ENCODE measurements at regions not wholly inside any gene's neighbourhood (a gene's known extent, or its start where the extent isn't known, plus 50 kb on each side); places are given as distances from the start of the nearest gene placed in this dataset.

DNA sequence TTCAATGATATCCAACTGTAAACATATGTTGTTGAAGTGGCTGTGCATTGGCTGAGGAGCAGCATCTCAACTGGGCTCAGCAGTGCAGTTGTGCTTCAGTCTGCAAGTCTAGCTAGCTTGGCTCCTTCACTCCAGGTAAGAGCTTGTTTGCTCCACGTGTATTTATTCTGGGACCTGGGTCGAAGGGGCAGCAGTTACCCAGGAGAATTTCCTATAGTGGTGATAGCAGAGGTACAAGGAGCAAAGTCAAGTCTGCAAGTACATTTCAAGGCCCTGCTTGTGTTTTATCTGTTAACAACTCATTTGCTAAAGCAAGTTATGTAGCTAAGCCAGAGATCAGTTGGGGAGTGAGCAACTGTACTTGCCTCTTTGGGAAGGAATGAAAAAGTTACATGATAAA lies 286.2 kb upstream of the UMPS start:
- TF ChIP-seq, protein P1, sequence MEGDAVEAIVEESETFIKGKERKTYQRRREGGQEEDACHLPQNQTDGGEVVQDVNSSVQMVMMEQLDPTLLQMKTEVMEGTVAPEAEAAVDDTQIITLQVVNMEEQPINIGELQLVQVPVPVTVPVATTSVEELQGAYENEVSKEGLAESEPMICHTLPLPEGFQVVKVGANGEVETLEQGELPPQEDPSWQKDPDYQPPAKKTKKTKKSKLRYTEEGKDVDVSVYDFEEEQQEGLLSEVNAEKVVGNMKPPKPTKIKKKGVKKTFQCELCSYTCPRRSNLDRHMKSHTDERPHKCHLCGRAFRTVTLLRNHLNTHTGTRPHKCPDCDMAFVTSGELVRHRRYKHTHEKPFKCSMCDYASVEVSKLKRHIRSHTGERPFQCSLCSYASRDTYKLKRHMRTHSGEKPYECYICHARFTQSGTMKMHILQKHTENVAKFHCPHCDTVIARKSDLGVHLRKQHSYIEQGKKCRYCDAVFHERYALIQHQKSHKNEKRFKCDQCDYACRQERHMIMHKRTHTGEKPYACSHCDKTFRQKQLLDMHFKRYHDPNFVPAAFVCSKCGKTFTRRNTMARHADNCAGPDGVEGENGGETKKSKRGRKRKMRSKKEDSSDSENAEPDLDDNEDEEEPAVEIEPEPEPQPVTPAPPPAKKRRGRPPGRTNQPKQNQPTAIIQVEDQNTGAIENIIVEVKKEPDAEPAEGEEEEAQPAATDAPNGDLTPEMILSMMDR (IDR thresholded peaks at IDR 0.05; ENCODE audit: low read depth, low read length) = no peak
- H3K4me3 ChIP-seq (replicated peaks in 1 of 2; ENCODE audit: low read depth in 2 of 2, low read length in 2 of 2) = no peak overlapping the region
- no peak for DNase-seq (ENCODE audit: low read depth in 2 of 2)

GRCh38 chr3:124444896-124445295 lies 285.4 kb upstream of the UMPS start:
- no peak overlapping the region for H3K4me3 ChIP-seq (replicated peaks in 1 of 2; ENCODE audit: low read depth in 2 of 2, low read length in 2 of 2)
- DNase-seq (ENCODE audit: low read depth in 2 of 2) = no peak
- TF ChIP-seq, protein P1 (IDR thresholded peaks at IDR 0.05; ENCODE audit: low read depth, low read length) = no peak

GRCh38 chr3:124447845-124448244 lies 282.4 kb upstream of the UMPS start:
- DNase-seq (ENCODE audit: low read depth in 2 of 2) = no peak
- no peak overlapping the region for H3K4me3 ChIP-seq (replicated peaks in 1 of 2; ENCODE audit: low read depth in 2 of 2, low read length in 2 of 2)
- TF ChIP-seq, protein P1 (IDR thresholded peaks at IDR 0.05; ENCODE audit: low read depth, low read length) = no peak

- TF ChIP-seq, protein P1 (IDR thresholded peaks at IDR 0.05; ENCODE audit: low read depth, low read length) = no peak
- no peak for DNase-seq (ENCODE audit: low read depth in 2 of 2)
Observed at GRCh38 chr3:124448954-124449353, 281.3 kb upstream of the UMPS start.

GRCh38 chr3:124450366-124450765 lies 279.9 kb upstream of the UMPS start:
- TF ChIP-seq, protein P1 (IDR thresholded peaks at IDR 0.05; ENCODE audit: low read depth, low read length) = no peak
- no peak for DNase-seq (ENCODE audit: low read depth in 2 of 2)
- no peak overlapping the region for H3K4me3 ChIP-seq (replicated peaks in 1 of 2; ENCODE audit: low read depth in 2 of 2, low read length in 2 of 2)

More at GRCh38 chr3:124448954-124449353, 281.3 kb upstream of the UMPS start:
- H3K4me3 ChIP-seq (replicated peaks in 1 of 2; ENCODE audit: low read depth in 2 of 2, low read length in 2 of 2) = no peak overlapping the region

- TF ChIP-seq, protein P1 (IDR thresholded peaks at IDR 0.05; ENCODE audit: low read depth, low read length) = no peak
- no peak overlapping the region for H3K4me3 ChIP-seq (replicated peaks in 1 of 2; ENCODE audit: low read depth in 2 of 2, low read length in 2 of 2)
- no peak for DNase-seq (ENCODE audit: low read depth in 2 of 2)
Observed at GRCh38 chr3:124451630-124452317, 278.5 kb upstream of the UMPS start.

GRCh38 chr3:124453189-124453588 lies 277.1 kb upstream of the UMPS start:
- TF ChIP-seq, protein P1 (IDR thresholded peaks at IDR 0.05; ENCODE audit: low read depth, low read length) = no peak
- no peak for DNase-seq (ENCODE audit: low read depth in 2 of 2)
- no peak overlapping the region for H3K4me3 ChIP-seq (replicated peaks in 1 of 2; ENCODE audit: low read depth in 2 of 2, low read length in 2 of 2)
